Endothelial cell of umbilical vein (primary cell): ENCODE measurements at regions not wholly inside any gene's neighbourhood (a gene's known extent, or its start where the extent isn't known, plus 50 kb on each side); places are given as distances from the start of the nearest gene placed in this dataset.

Experiments used
- BruUV-seq: library from RNA; stranded (reverse); fragments of 400-500 nt; replicated peaks from 2 replicates; lab custom pipeline; 2021; lab: Mats Ljungman, UMichigan
- CTCF ChIA-PET: fragments of 300-600, 350-600 bp; sonication (Branson Sonifier 250); formaldehyde crosslinking; loops from one replicate; lab custom pipeline; 2021; ENCODE audit warnings: antibody characterized with exemption, inconsistent platforms; lab: Charles Lee
- POLR2A ChIA-PET: fragments of 300-600, 350-600 bp; sonication (Branson Sonifier 250); formaldehyde crosslinking; loops from one replicate; lab custom pipeline; 2021; ENCODE audit warnings: antibody characterized with exemption, inconsistent platforms; lab: Charles Lee
- DNase-seq: peaks from one replicate; pipeline ENCODE4 v3.0.0-alpha.2; 2011; ENCODE audit warnings: low read depth, low spot score
- FAIRE-seq: peaks from 2 replicates; lab custom pipeline; 2011; peaks lifted over from hg19 to GRCh38; lab: Jason Lieb, UNC
- H2AFZ ChIP-seq: 2 replicates; pipeline ENCODE4 v1.6.0; 2012; ENCODE audit warnings: low read depth, low read length, control low read depth, inconsistent platforms
- H3K27ac ChIP-seq: 2 replicates; pipeline ENCODE4 v1.5.1; 2011; ENCODE audit warnings: low read depth, mild to moderate bottlenecking, control low read depth, low read length, moderate library complexity; ENCODE audit not compliant: insufficient read depth
- H3K27me3 ChIP-seq, 2 experiments: 2 replicates each; pipeline versions ENCODE4 v1.6.0 to v1.6.1; 2011; ENCODE audit warnings: low read length in 2 of 2, mixed read lengths in 1 of 2; ENCODE audit not compliant: control insufficient read depth in 2 of 2, insufficient read depth in 2 of 2
- H3K36me3 ChIP-seq, 2 experiments: 2 replicates in 1 of 2; 3 replicates in 1 of 2; pipeline ENCODE4 v1.5.1; 2011; ENCODE audit warnings: low read length in 2 of 2, mild to moderate bottlenecking in 1 of 2, moderate library complexity in 1 of 2; ENCODE audit not compliant: control insufficient read depth in 2 of 2, insufficient read depth in 2 of 2; ENCODE audit errors: extremely low read depth in 1 of 2
- H3K4me1 ChIP-seq: 3 replicates; pipeline ENCODE4 v1.5.1; 2011; ENCODE audit warnings: mild to moderate bottlenecking, low read length; ENCODE audit not compliant: control insufficient read depth, insufficient read depth; ENCODE audit errors: extremely low read depth
- H3K4me2 ChIP-seq: 2 replicates; pipeline ENCODE4 v1.6.1; 2011; ENCODE audit warnings: low read length, control low read depth, mixed read lengths; ENCODE audit not compliant: insufficient read depth
- H3K4me3 ChIP-seq, 3 experiments: fragments of 200-600 bp in 1 of 3; sonication (generic), shearing (Covaris generic) in 1 of 3; replicated peaks in 1 of 3; 2 replicates each; pipeline ENCODE4 v1.5.1; 2011 to 2016; ENCODE audit warnings: control low read depth in 3 of 3, low read length in 3 of 3, mild to moderate bottlenecking in 2 of 3, inconsistent platforms in 1 of 3, low read depth in 1 of 3, moderate library complexity in 1 of 3; ENCODE audit not compliant: insufficient read depth in 1 of 3
- H3K79me2 ChIP-seq: 2 replicates; pipeline ENCODE4 v1.6.0; 2012; ENCODE audit warnings: low read length, inconsistent platforms; ENCODE audit not compliant: control insufficient read depth, insufficient read depth
- H3K9ac ChIP-seq: replicated peaks from 2 replicates; pipeline ENCODE3; 2011; ENCODE audit warnings: low read length, control low read depth; ENCODE audit not compliant: insufficient read depth; ENCODE audit errors: extremely low read depth
- H3K9me1 ChIP-seq: replicated peaks from 3 replicates; pipeline ENCODE4 v1.6.0; 2011; ENCODE audit warnings: mild to moderate bottlenecking, low read length; ENCODE audit not compliant: control insufficient read depth, insufficient read depth; ENCODE audit errors: extremely low read depth
- H3K9me3 ChIP-seq: replicated peaks from 2 replicates; pipeline ENCODE4 v1.5.1; 2012; ENCODE audit warnings: low read length, inconsistent platforms; ENCODE audit not compliant: control insufficient read depth, insufficient read depth
- H4K20me1 ChIP-seq: replicated peaks from 2 replicates; pipeline ENCODE3; 2011; ENCODE audit warnings: mild to moderate bottlenecking, low read length; ENCODE audit not compliant: control insufficient read depth, insufficient read depth; ENCODE audit errors: extremely low read depth
- CTCF ChIP-seq, 2 donors: IDR thresholded peaks; 1 replicate in 1 of 2; 2 replicates in 1 of 2; pipeline ENCODE4 v1.5.1; 2011; ENCODE audit warnings: low read length in 2 of 2, mild to moderate bottlenecking in 2 of 2, moderate library complexity in 2 of 2, control low read depth in 1 of 2, inconsistent platforms in 1 of 2, low read depth in 1 of 2; ENCODE audit not compliant: insufficient read depth in 1 of 2; ENCODE audit errors: extremely low read depth in 1 of 2
- EZH2 ChIP-seq: IDR thresholded peaks from 2 replicates; pipeline ENCODE4 v1.6.1; 2012; ENCODE audit warnings: borderline replicate concordance, low read depth, mild to moderate bottlenecking, moderate library complexity, low read length, inconsistent platforms; ENCODE audit not compliant: severe bottlenecking
- FOS ChIP-seq: IDR thresholded peaks from 2 replicates; pipeline ENCODE4 v1.6.1; 2011; ENCODE audit warnings: mild to moderate bottlenecking, low read length, moderate library complexity, borderline replicate concordance; ENCODE audit not compliant: insufficient read depth
- GATA2 ChIP-seq: IDR thresholded peaks from 2 replicates; pipeline ENCODE4 v1.7.0; 2011; ENCODE audit warnings: low read depth, mild to moderate bottlenecking, moderate library complexity, mixed read lengths, low read length; ENCODE audit not compliant: insufficient read length, insufficient read depth
- JUN ChIP-seq: IDR thresholded peaks from 2 replicates; pipeline ENCODE4 v1.6.1; 2011; ENCODE audit warnings: borderline replicate concordance, low read depth; ENCODE audit not compliant: insufficient read length, insufficient read depth
- MAX ChIP-seq: IDR thresholded peaks from 2 replicates; pipeline ENCODE4 v1.6.1; 2011; ENCODE audit not compliant: insufficient read depth, insufficient read length
- MYC ChIP-seq: IDR thresholded peaks from one replicate; pipeline ENCODE4 v1.6.1; 2011; ENCODE audit warnings: mild to moderate bottlenecking, low read depth, low read length
- POLR2A ChIP-seq: IDR thresholded peaks from 2 replicates; pipeline ENCODE4 v1.6.1; 2012; ENCODE audit warnings: low read depth, mild to moderate bottlenecking, control low read depth, low read length
- POLR2AphosphoS5 ChIP-seq: IDR thresholded peaks from 2 replicates; pipeline ENCODE4 v1.6.1; 2012; ENCODE audit warnings: low read depth, mild to moderate bottlenecking, control low read depth, low read length, moderate library complexity; ENCODE audit not compliant: insufficient read depth
- dilution Hi-C: fragments of 300-500 bp; cut with MboI; formaldehyde crosslinking; loops from one replicate; pipeline ENCODE4 v1.15.0; 2019; ENCODE audit warnings: low sequenced_read_pairs; ENCODE audit not compliant: extremely low pct_ligation_motif_present
- intact Hi-C: fragments of 100-400 bp; cut with micrococcal nuclease; formaldehyde crosslinking; loops from one replicate; pipeline ENCODE4 v1.10.0; 2022

GRCh38 chr7:49111706-49112105, 187.4 kb downstream of the CDC14C start:
- ChIA-PET POLR2A (no interaction called here), CTCF (no interaction called here)
- Histone ChIP-seq H3K27ac (no peak overlapping the region), H3K79me2 (no peaks in the 10 kb centered on the region), H3K4me2 (no peak overlapping the region), H3K27me3 (no peaks in the 10 kb centered on the region), H4K20me1 (no peaks in the 10 kb centered on the region), H3K9me3 (no peaks in the 10 kb centered on the region), H3K4me3 (no peak overlapping the region), H3K36me3 (no peaks in the 10 kb centered on the region), H3K4me1 (no peaks in the 10 kb centered on the region), H3K9ac (no peak overlapping the region), H3K9me1 (no peaks in the 10 kb centered on the region), H2AFZ (no peak overlapping the region)
- FAIRE-seq (no peak), DNase-seq (no peak)
- no TSS peak for BruUV-seq
- TF ChIP-seq MYC: no peak
- no peak for TF ChIP-seq EZH2
- no peak for TF ChIP-seq POLR2A
- no peak for TF ChIP-seq JUN
- no peak for TF ChIP-seq MAX
- no peak for TF ChIP-seq GATA2
- TF ChIP-seq CTCF (IDR thresholded peaks at IDR 0.05; ENCODE audit: extremely low read depth in 1 of 2, insufficient read depth in 1 of 2, low read depth in 1 of 2, low read length in 2 of 2): no peak
- no peak for TF ChIP-seq FOS
- TF ChIP-seq POLR2AphosphoS5: no peak
- intact Hi-C loops (no loop called here), dilution Hi-C loops (no loop called here)
